Fibroblast of peridontal ligament (primary cell): ENCODE measurements at regions not wholly inside any gene's neighbourhood (a gene's known extent, or its start where the extent isn't known, plus 50 kb on each side); places are given as distances from the start of the nearest gene placed in this dataset.
A peak's percentile ranks its signal among the peaks of the same experiment; 100 is the strongest.
"Not testable (repeated sequence)": the region's sequence is repeated elsewhere in the genome, so short reads cannot be mapped to it uniquely, and the experiment has no call there.

Experiments used
- DNase-seq: peaks from one replicate; pipeline ENCODE4 v3.0.0-alpha.2; 2010; ENCODE audit errors: extremely low read depth

GRCh38 chr13:73808318-73808717 is 325.9 kb downstream of the KLF12 start:
- no peak for DNase-seq

GRCh38 chr13:73805326-73805958 is 328.8 kb downstream of the KLF12 start:
- not testable (repeated sequence) for DNase-seq

- DNase-seq: peak; percentile 12
Observed at GRCh38 chr13:73803997-73804396, 330.2 kb downstream of the KLF12 start.

- peak; percentile 47 for DNase-seq
Observed at GRCh38 chr13:73800011-73800410, 334.2 kb downstream of the KLF12 start.

- no peak for DNase-seq
Observed at GRCh38 chr13:73794755-73795154, 339.4 kb downstream of the KLF12 start.

- DNase-seq: no peak
Observed at GRCh38 chr13:73793361-73793760, 340.8 kb downstream of the KLF12 start.

GRCh38 chr13:73792796-73793195 is 341.4 kb downstream of the KLF12 start:
- no peak for DNase-seq

- no peak for DNase-seq
Observed at GRCh38 chr13:73782450-73783449, 351.5 kb downstream of the KLF12 start.

GRCh38 chr13:73781384-73781783 is 352.8 kb downstream of the KLF12 start:
- DNase-seq: peak; percentile 69

GRCh38 chr13:73779881-73780280 is 354.3 kb downstream of the KLF12 start:
- DNase-seq: peak; percentile 61

- DNase-seq: no peak
Observed at GRCh38 chr13:73778242-73778864, 355.9 kb downstream of the KLF12 start.

GRCh38 chr13:73777134-73777533 is 357.1 kb downstream of the KLF12 start:
- DNase-seq: no peak

GRCh38 chr13:73776151-73776785 is 357.9 kb downstream of the KLF12 start:
- no peak for DNase-seq

- DNase-seq: no peak
Observed at GRCh38 chr13:73773168-73773549, 361.0 kb downstream of the KLF12 start.

GRCh38 chr13:73772449-73773167 is 361.6 kb downstream of the KLF12 start:
- DNase-seq: no peak

GRCh38 chr13:73767747-73768315 is 366.4 kb downstream of the KLF12 start:
- no peak for DNase-seq

GRCh38 chr13:73767191-73767741 is 366.9 kb downstream of the KLF12 start:
- DNase-seq: peak; percentile 57

- no peak for DNase-seq
Observed at GRCh38 chr13:73765651-73766384, 368.4 kb downstream of the KLF12 start.

- DNase-seq: no peak
Observed at GRCh38 chr13:73759434-73759833, 374.8 kb downstream of the KLF12 start.
